Testis (tissue), 2 donors: ENCODE measurements at regions not wholly inside any gene's neighbourhood (a gene's known extent, or its start where the extent isn't known, plus 50 kb on each side); places are given as distances from the start of the nearest gene placed in this dataset.
A peak's percentile ranks its signal among the peaks of the same experiment; 100 is the strongest.

Experiments used
- DNase-seq: peaks from one replicate; pipeline ENCODE4 v3.0.0-alpha.2; 2019
- H3K27ac ChIP-seq, 2 donors: fragments of 200-600 bp; sonication (generic); one replicate each; pipeline ENCODE4 v1.5.1; 2019
- H3K27me3 ChIP-seq: fragments of 200-600 bp; sonication (generic); one replicate; pipeline ENCODE4 v1.5.1; 2019
- H3K36me3 ChIP-seq: fragments of 200-600 bp; sonication (generic); one replicate; pipeline ENCODE4 v1.5.1; 2017; ENCODE audit warnings: low read depth; ENCODE audit errors: missing control alignments
- H3K4me1 ChIP-seq: fragments of 200-600 bp; sonication (generic); one replicate; pipeline ENCODE4 v1.5.1; 2019
- H3K4me3 ChIP-seq, 2 donors: fragments of 200-600 bp; sonication (generic); one replicate each; pipeline ENCODE4 v1.5.1; 2017 to 2019
- H3K9me3 ChIP-seq: fragments of 200-600 bp; sonication (generic); one replicate; pipeline ENCODE4 v1.5.1; 2017
- CTCF ChIP-seq, 3 experiments: fragments of 450-650 bp in 2 of 3; fragments of 200-600 bp in 1 of 3; sonication (generic) in 1 of 3; IDR thresholded peaks; one replicate each; pipeline ENCODE4 v1.5.1; 2016 to 2019; ENCODE audit warnings: antibody characterized with exemption in 3 of 3, mild to moderate bottlenecking in 2 of 3, moderate library complexity in 1 of 3
- POLR2A ChIP-seq: fragments of 450-650 bp; IDR thresholded peaks from one replicate; pipeline ENCODE4 v1.6.1; 2017; ENCODE audit warnings: antibody characterized with exemption, mild to moderate bottlenecking, moderate library complexity
- WGBS, 2 donors: methylation state at CpG; one replicate each; pipeline ENCODE4 v1.1.5; 2018; 5-methylcytosine and 5-hydroxymethylcytosine counted together
- intact Hi-C: fragments of 100-400 bp; cut with DNase I; formaldehyde crosslinking; loops from one replicate; pipeline ENCODE4 v1.15.1; 2023; ENCODE audit warnings: low total_unique reads

DNA sequence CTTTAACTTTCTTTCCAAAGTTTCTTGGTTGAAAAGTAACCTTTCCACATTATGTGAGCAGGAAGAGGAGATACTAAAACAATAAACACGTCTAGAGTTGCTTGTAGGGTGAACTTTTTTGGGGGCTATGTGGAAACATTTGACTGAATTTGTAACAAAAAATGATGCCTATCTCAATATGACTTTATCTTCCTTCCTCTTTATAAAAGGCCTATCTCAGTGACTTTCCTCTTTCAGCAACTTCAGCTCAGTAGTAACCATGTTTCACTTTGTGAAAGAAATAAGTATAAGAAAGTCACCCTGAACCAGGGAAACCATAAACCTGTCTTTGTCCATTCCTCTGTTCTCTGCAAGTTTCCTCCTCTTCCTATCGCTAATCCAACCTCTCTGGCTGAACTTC lies 124.7 kb upstream of the TMEM164 start:
- DNase-seq = no peak
- no peak for TF ChIP-seq POLR2A
- TF ChIP-seq CTCF (IDR thresholded peaks at IDR 0.05) = no peak
- H3K27me3 ChIP-seq = no peaks in the 10 kb centered on the region
- 37 to 48% methylated on average over 2 of the region's 2 CpGs for WGBS, 2 donors
- H3K36me3 ChIP-seq = no peaks in the 10 kb centered on the region
- H3K27ac ChIP-seq = no peak overlapping the region
- intact Hi-C loops = no loop called here
- no peak overlapping the region for H3K4me3 ChIP-seq
- no peaks in the 10 kb centered on the region for H3K4me1 ChIP-seq
- no peaks in the 10 kb centered on the region for H3K9me3 ChIP-seq

DNA sequence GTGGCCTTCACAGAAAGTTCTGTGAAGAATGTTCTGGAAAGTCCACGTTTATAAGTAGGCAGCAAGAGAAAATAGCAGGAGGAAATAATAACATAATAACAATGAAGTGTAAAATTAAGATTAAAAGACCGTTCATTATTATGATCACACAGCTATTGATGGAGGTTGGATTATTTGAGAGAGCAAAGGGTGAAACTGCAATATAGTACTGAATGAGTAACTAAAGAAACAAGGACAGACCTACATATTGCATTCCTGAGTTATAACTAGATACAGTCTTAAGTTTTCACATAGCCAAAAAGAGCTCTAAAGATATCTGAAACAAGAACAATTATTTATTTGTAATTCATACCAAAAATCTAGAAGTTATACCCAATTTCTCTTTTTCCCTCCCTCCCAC lies 122.9 kb upstream of the TMEM164 start:
- H3K4me3 ChIP-seq = no peak overlapping the region
- TF ChIP-seq POLR2A (no peak), CTCF (IDR thresholded peaks at IDR 0.05) (no peak)
- no peaks in the 10 kb centered on the region for H3K36me3 ChIP-seq
- intact Hi-C loops = no loop called here
- no peaks in the 10 kb centered on the region for H3K27me3 ChIP-seq
- no peaks in the 10 kb centered on the region for H3K9me3 ChIP-seq
- no peaks in the 10 kb centered on the region for H3K4me1 ChIP-seq
- WGBS, 2 donors = 45 to 61% methylated on average over 2 of the region's 2 CpGs
- H3K27ac ChIP-seq = no peak overlapping the region
- no peak for DNase-seq

- no peaks in the 10 kb centered on the region for H3K9me3 ChIP-seq
- no peaks in the 10 kb centered on the region for H3K4me1 ChIP-seq
- no peak overlapping the region for H3K4me3 ChIP-seq
- no peaks in the 10 kb centered on the region for H3K27me3 ChIP-seq
- intact Hi-C loops = no loop called here
- H3K36me3 ChIP-seq = no peaks in the 10 kb centered on the region
- no peak for DNase-seq
- 70 to 91% methylated on average over 2 of the region's 2 CpGs for WGBS, 2 donors
- no peak for TF ChIP-seq POLR2A
- TF ChIP-seq CTCF (IDR thresholded peaks at IDR 0.05) = no peak
- no peak overlapping the region for H3K27ac ChIP-seq
Measured at GRCh38 chrX:109880629-109881028, 122.3 kb upstream of the TMEM164 start.

DNA sequence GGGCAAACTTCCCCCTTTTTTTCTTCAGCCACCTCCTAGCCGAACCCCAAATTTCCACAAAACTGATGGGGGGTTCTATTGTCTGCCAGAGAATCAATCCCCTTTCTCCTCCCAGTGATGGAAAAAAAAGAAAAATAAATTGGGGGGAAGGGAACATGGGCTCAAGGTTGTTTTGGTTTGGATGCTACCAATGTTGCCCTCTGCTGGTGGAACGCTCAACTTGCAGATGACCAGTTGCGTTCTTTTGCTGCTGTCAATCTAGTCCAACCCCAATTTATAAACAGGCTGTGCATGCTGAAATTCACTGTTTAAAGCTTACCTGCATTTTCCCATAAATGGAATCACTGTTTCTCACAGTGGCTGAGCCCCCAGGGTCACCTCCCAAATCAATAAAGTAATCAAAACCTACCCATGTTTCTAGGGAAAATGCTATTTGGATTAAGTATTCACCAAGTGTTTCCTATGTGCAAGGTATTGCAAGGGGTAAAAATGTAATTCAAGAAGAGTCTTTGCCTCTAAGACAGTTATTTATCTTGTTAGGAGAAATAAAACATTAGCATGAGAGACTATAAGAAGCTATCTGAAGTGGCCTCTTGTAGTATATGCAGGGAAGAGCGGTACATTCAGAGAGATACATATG lies 116.7 kb upstream of the TMEM164 start:
- no peaks in the 10 kb centered on the region for H3K4me1 ChIP-seq
- no peaks in the 10 kb centered on the region for H3K9me3 ChIP-seq
- H3K27me3 ChIP-seq = no peaks in the 10 kb centered on the region
- DNase-seq = peak; percentile 52
- 43 to 45% methylated on average over 4 of the region's 4 CpGs for whole genome bisulfite sequencing, 2 donors
- no peak overlapping the region for H3K27ac ChIP-seq
- H3K36me3 ChIP-seq = no peaks in the 10 kb centered on the region
- no peak for TF ChIP-seq POLR2A
- peak; percentile 37 to 50 (median 38) for TF ChIP-seq CTCF (IDR thresholded peaks at IDR 0.05)
- intact Hi-C loops = no loop called here
- H3K4me3 ChIP-seq = no peak overlapping the region

GRCh38 chrX:109889289-109890006 lies 113.5 kb upstream of the TMEM164 start:
- no peak overlapping the region for H3K4me3 ChIP-seq
- no peak for TF ChIP-seq POLR2A
- no peak for TF ChIP-seq CTCF (IDR thresholded peaks at IDR 0.05)
- intact Hi-C loops = no loop called here
- no peaks in the 10 kb centered on the region for H3K27me3 ChIP-seq
- no peak overlapping the region for H3K27ac ChIP-seq
- H3K36me3 ChIP-seq = no peaks in the 10 kb centered on the region
- DNase-seq = peak; percentile 31
- no peaks in the 10 kb centered on the region for H3K4me1 ChIP-seq
- H3K9me3 ChIP-seq = no peaks in the 10 kb centered on the region
- 45 to 47% methylated on average over 4 of the region's 4 CpGs for WGBS, 2 donors
